NCI-H526 treated with DMSO at 0.1 percent for 48 hours (cell line): ENCODE measurements at regions not wholly inside any gene's neighbourhood (a gene's known extent, or its start where the extent isn't known, plus 50 kb on each side); places are given as distances from the start of the nearest gene placed in this dataset.

Experiments
- DNase-seq: peaks from one replicate; lab custom pipeline; 2025; lab: John Stamatoyannopoulos, UW

DNA sequence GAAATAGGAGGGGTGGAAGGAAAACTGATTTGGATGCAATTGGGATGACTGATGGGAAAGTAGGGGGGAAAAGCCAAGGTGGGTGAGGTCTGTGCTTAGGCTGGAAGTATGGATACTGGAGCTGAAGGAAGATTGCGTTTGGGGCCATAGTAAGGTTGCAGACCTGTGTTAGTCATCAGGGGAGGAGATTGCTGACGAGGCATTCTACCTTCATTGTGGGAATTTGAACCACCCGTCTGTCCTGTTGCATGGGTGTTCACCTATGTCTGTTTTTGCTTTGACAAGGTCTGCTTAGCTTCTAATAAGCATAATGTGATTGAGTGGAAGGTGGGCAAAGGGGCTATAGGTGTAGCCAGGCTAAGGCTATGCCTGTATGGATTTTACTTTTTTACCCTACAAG, 323.8 kb downstream of the BLID start:
- DNase-seq, result no peak

DNA sequence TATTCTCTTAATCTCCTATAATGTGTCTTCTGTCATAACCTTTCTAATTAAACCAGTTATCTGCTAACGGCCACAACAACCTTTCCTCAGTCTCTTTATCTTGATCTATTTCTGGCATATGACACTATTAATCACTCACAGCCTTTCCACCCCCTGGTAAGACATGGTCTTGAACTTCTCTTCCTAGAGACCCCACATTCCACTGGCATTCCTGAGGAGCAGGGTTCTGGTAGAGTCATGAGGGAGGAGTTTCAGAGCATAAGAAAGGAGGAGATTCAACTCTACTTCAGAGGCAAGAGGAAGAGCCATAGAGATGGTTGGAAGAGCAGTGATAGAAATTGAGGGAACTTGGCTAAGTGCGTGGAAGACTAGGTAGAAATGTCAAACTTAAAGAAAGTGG, 325.6 kb downstream of the BLID start:
- no peak for DNase-seq

DNA sequence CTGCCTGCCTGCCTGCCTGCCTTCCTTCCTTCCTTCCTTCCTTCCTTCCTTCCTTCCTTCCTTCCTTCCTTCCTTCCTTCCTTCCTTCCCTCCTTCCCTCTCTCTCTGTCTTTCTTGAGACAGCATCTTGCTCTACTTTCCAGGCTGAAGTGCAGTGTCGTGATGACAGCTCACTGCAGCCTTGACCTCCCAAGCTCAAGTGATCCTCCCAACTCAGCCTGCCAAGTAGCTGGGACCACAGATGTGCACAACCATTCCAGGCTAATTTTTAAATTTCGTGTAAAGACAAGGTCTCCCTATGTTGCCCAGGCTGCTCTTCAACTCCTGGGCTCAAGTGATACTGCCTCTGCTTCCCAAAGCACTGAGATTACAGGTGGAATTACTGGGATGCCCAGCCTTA, 328.2 kb upstream of the SORL1-AS1 start:
- no peak for DNase-seq

DNA sequence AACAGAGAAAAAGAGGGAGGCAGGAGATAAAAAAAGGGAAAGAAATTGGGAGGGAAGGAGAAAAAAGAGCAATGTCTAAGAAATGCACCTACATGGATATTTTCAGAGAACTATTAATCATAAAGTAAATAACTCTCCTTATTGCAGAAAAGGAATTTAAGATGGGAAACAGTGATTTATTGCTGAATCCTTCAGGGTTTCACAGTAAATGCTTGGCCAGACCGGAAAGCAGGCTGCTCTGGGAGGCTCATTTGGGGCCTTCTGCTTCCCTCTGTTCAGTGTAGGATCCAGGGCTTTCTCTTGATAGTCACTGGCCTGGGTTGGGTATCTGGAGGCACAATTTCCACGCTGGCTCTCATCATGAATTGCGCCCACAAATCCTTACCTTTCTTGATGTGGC, 324.3 kb upstream of the SORL1-AS1 start:
- no peak for DNase-seq

DNA sequence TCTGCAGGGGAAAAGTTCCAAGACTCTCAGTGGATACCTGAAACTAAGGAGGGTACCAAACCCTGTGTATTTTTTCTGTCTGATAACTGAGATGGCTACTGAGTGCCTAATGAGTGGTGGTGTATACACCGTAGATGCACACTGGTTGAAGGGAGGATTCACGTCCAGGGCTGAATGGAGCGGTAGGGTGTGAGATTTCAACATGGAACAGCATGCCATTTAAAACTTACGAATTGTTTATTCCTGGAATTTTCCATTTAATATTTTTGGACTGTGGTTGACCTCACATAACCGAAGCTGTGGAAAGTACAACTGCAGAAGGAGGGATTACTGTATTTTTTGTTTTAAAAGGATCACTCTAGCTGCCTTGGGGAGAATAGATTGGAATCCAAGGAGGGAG, 322.5 kb upstream of the SORL1-AS1 start:
- no peak for DNase-seq

- no peak for DNase-seq
These were observed 320.3 kb upstream of the SORL1-AS1 start for GRCh38 chr11:121773076-121773475.

GRCh38 chr11:121770939-121771595, 318.3 kb upstream of the SORL1-AS1 start:
- DNase-seq, result no peak

- DNase-seq, result no peak
These were observed 316.4 kb upstream of the SORL1-AS1 start for GRCh38 chr11:121769191-121769590.

DNA sequence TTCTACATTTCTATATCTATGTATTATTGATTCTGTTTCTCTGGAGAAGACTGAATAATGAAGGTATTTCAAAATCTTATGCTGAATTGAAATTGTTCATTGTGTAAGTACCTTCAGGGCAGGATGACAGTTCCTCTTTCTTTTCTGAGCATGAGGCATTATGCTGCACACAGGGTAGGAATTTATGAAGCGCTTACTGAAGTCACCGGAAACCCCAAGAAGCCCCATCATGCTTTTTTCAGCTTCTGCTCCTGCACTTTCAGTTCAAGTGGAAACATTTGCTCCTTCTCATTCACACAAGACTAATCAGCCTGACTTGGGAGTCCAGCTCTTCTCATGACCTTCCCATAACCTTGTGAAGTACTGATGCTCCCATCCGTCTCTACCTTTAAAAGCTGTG, 314.7 kb upstream of the SORL1-AS1 start:
- DNase-seq, result no peak

GRCh38 chr11:121766991-121767390, 314.2 kb upstream of the SORL1-AS1 start:
- no peak for DNase-seq

GRCh38 chr11:121766166-121766565, 313.4 kb upstream of the SORL1-AS1 start:
- no peak for DNase-seq

DNA sequence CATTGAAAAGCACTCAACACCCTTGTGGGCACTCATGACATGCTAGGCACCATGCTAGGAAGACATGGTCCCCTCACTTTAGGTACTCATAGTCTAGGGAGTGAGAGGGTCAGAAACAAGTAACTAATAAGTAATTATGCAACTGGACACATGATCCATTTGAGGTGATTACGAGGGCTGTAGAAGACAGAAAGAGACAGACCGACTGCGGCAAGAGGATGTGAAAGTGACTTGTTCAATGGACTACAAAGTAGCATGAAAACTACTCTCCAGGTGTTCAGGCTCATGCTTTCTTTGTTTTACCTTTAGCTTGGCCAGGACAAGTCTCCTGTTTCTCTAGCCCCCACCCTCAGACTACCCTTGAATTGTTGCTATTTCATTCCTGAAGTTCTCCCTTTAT, 310.8 kb upstream of the SORL1-AS1 start:
- DNase-seq, result no peak

GRCh38 chr11:121762820-121763219, 310.1 kb upstream of the SORL1-AS1 start:
- no peak for DNase-seq

DNA sequence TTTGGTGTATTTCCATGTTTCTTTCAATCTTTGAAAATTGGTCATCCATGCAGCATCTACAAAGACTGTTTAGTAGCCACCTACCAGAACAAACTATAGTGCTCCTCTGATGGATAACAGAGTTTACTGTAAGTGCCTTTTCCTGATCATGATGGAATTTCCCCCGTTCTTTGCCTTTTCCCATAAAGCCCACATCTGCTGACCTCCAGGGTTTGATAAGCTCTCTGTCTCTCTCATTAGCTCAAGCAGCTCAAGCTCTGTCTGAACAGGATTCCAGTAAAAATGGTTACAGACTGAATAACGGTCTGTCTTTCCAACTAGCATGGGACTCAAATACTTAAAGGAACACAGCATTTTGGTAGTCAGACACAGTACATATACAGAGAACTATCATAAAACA, 308.4 kb upstream of the SORL1-AS1 start:
- DNase-seq, result no peak

- DNase-seq, result no peak
These were observed 304.8 kb upstream of the SORL1-AS1 start for GRCh38 chr11:121757480-121758125.

DNA sequence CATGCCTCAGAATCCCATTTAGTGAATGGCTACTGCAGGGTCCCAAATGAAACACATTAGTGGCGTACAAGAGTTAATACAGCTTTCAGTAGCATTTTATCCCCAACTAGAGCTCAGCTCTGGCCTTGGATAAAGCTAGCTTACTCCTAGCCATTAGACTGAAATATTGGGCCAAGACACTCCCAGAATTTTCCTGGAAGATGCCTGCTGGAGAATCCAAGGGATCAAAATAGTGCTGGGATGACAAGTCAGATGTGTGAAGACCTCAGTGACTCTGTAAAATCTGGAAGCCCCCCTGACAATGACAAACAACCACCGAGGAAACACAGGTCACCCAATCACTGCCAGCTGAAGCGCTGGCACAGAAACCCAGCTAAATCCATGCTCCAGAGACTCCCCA, 303.1 kb upstream of the SORL1-AS1 start:
- DNase-seq, result no peak

- DNase-seq, result no peak
These were observed 302.4 kb upstream of the SORL1-AS1 start for GRCh38 chr11:121755191-121755590.

DNA sequence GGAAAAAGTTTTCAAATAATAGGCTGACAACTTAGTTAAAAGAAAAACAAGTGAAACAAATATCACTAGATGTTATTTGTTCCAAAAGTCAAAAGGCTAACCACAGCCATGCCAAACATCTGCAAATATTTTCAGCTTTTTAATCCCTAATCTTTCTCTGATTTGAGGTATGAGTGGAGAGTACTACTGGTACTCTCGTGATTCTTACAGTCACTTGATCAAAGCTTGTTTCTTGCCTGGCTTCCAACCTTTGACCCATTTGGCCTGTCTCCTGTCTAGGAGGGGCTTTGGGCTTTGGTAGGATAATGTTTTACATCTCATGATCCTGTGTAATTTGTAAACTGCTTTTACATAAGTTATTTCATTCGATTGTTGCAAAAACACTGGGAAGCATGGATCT, 301.8 kb upstream of the SORL1-AS1 start:
- no peak for DNase-seq

GRCh38 chr11:121749691-121750090, 296.9 kb upstream of the SORL1-AS1 start:
- no peak for DNase-seq

DNA sequence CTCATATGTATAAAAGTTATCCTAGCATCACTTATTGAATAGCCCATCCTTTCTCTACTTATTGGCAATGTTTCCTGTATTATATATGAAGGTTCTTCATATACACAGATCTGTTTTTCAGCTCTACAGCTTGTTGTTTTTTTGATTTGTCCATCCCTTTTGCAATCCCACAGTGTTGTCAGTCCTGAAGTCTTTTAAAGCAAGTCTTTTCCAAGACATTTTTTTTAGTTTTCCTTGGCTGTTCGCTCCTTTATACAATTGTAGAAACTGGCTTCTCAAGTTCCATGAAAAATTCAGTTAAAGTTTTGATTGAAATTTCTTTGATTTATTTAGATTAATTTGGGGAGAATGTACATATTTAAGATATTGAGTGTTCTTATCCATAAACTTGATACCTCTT, 295.3 kb upstream of the SORL1-AS1 start:
- DNase-seq, result no peak

- no peak for DNase-seq
These were observed 290.5 kb upstream of the SORL1-AS1 start for GRCh38 chr11:121743285-121743684.

GRCh38 chr11:121741761-121742361, 289.1 kb upstream of the SORL1-AS1 start:
- no peak for DNase-seq

DNA sequence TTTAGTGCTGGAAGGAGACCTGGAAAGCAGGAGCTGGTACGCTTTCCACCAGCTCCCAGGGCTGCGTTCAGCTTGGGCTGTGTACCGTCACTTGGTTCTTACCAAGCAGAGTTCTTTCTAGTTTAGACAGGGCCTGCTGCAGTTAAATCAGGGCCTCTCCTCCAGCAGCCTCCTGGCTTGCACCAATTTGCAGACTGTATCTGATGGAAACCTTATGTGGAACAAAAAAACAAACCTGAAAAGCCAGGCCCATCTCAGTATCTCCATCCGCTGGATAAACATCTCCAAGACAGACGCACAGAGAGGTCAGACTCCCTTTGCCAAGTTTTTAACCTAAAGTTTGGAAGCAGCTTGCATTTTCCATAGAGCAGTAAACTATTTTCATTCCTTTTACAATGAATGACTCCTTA, 288.6 kb upstream of the SORL1-AS1 start:
- no peak for DNase-seq

DNA sequence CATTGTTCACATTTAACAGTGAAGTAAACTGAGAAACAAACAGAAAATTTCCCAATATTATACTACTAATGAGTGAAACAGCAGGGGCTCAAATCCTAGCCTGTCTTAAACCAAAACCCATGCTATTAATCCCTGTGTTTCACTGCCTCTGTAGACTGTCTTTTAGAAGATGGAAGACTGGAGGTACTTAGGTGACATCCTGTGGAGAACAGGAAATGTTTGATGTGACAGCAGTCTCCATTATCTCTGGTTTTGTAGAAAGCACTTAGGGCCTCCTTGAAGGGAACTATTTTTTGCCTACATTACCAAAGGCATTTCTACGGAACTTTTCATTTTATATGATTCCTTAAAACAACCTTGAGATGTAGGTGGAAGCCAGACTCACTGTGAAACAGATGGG, 288.1 kb upstream of the SORL1-AS1 start:
- DNase-seq, result no peak
